Glomerular visceral epithelial cell (primary cell): ENCODE measurements at regions not wholly inside any gene's neighbourhood (a gene's known extent, or its start where the extent isn't known, plus 50 kb on each side); places are given as distances from the start of the nearest gene placed in this dataset.
A peak's percentile ranks its signal among the peaks of the same experiment; 100 is the strongest.

ENCODE experiments used
- DNase-seq: peaks from one replicate; pipeline ENCODE4 v3.0.0-alpha.2; 2016; ENCODE audit errors: extremely low spot score

GRCh38 chr14:26855077-26855753 lies 257.4 kb upstream of the NOVA1 start:
- no peak for DNase-seq

GRCh38 chr14:26856876-26857518 lies 259.2 kb upstream of the NOVA1 start:
- no peak for DNase-seq

- DNase-seq = no peak
Measured at GRCh38 chr14:26859483-26859882, 261.6 kb upstream of the NOVA1 start.

GRCh38 chr14:26860111-26860510 lies 262.3 kb upstream of the NOVA1 start:
- no peak for DNase-seq

GRCh38 chr14:26863736-26864135 lies 265.9 kb upstream of the NOVA1 start:
- DNase-seq = peak; percentile 15

- no peak for DNase-seq
Measured at GRCh38 chr14:26866721-26867120, 268.9 kb upstream of the NOVA1 start.

GRCh38 chr14:26867171-26867757 lies 269.4 kb upstream of the NOVA1 start:
- DNase-seq = peak; percentile 5

GRCh38 chr14:26870096-26870495 lies 272.3 kb upstream of the NOVA1 start:
- DNase-seq = no peak

- DNase-seq = no peak
Measured at GRCh38 chr14:26870722-26871617, 273.1 kb upstream of the NOVA1 start.

- DNase-seq = no peak
Measured at GRCh38 chr14:26872515-26873361, 274.9 kb upstream of the NOVA1 start.

- no peak for DNase-seq
Measured at GRCh38 chr14:26873362-26873960, 275.6 kb upstream of the NOVA1 start.

GRCh38 chr14:26887847-26888246 lies 290.0 kb upstream of the NOVA1 start:
- no peak for DNase-seq

GRCh38 chr14:26888592-26888991 lies 290.8 kb upstream of the NOVA1 start:
- DNase-seq = no peak

- no peak for DNase-seq
Measured at GRCh38 chr14:26896447-26896846, 298.6 kb upstream of the NOVA1 start.

GRCh38 chr14:26897196-26897595 lies 299.4 kb upstream of the NOVA1 start:
- DNase-seq = no peak

GRCh38 chr14:26905229-26905628 lies 307.4 kb upstream of the NOVA1 start:
- DNase-seq = no peak

- no peak for DNase-seq
Measured at GRCh38 chr14:26913786-26914185, 316.0 kb upstream of the NOVA1 start.

GRCh38 chr14:26917086-26917485 lies 319.3 kb upstream of the NOVA1 start:
- DNase-seq = no peak

- DNase-seq = no peak
Measured at GRCh38 chr14:26925876-26926584, 328.2 kb upstream of the NOVA1 start.

GRCh38 chr14:26926585-26926984 lies 328.8 kb upstream of the NOVA1 start:
- DNase-seq = no peak
